ENCODE measurements at regions not wholly inside any gene's neighbourhood (a gene's known extent, or its start where the extent isn't known, plus 50 kb on each side); places are given as distances from the start of the nearest gene placed in this dataset.

GRCh38 chr11:42296910-42297309 lies 837.5 kb upstream of the LRRC4C start:
- Mint-ChIP-seq H3K4me3 (no peak overlapping the region), H3K27me3 (no peaks in the 10 kb centered on the region), H3K36me3 (no peaks in the 10 kb centered on the region), H3K9me3 (peaks cover 0 to 28% (median 15%) of the 10 kb centered on the region in 8 donors), H3K4me1 (no peaks in the 10 kb centered on the region), H3K27ac (no peak overlapping the region)
- DNase-seq = no peak
- Histone ChIP-seq H3K36me3 (ENCODE audit: insufficient read depth, low read length) (no peaks in the 10 kb centered on the region), H3K9me3 (ENCODE audit: control insufficient read depth in 1 of 2, low read length in 2 of 2) (no peaks in the 10 kb centered on the region), H3K27ac (ENCODE audit: low read depth, low read length) (no peak overlapping the region), H3K27me3 (ENCODE audit: insufficient read depth, low read length) (no peaks in the 10 kb centered on the region), H3K4me3 (ENCODE audit: low read length in 2 of 2) (no peak overlapping the region), H3K4me1 (ENCODE audit: insufficient read depth, low read length) (no peaks in the 10 kb centered on the region)
- intact Hi-C loops (cut with micrococcal nuclease) = no loop called here
- ChIA-PET CTCF (ENCODE audit: partially characterized antibody) (no interaction called here), POLR2A (ENCODE audit: partially characterized antibody) (no interaction called here)

- no peak overlapping the region for H3K27ac ChIP-seq (ENCODE audit: low read depth, low read length)
- intact Hi-C loops (cut with micrococcal nuclease) = no loop called here
- no peak for DNase-seq
- Mint-ChIP-seq H3K9me3 (peaks cover 0 to 23% (median 8%) of the 10 kb centered on the region in 8 donors), H3K4me1 (no peaks in the 10 kb centered on the region), H3K4me3 (no peak overlapping the region), H3K27me3 (no peaks in the 10 kb centered on the region), H3K27ac (no peak overlapping the region), H3K36me3 (no peaks in the 10 kb centered on the region)
- H3K27me3 ChIP-seq (ENCODE audit: insufficient read depth, low read length) = no peaks in the 10 kb centered on the region
- peaks cover 0 to 3% of the 10 kb centered on the region in 2 donors for H3K9me3 ChIP-seq (ENCODE audit: control insufficient read depth in 1 of 2, low read length in 2 of 2)
- H3K4me3 ChIP-seq (ENCODE audit: low read length in 2 of 2) = no peak overlapping the region
- ChIA-PET CTCF (ENCODE audit: partially characterized antibody) (no interaction called here), POLR2A (ENCODE audit: partially characterized antibody) (no interaction called here)
- H3K4me1 ChIP-seq (ENCODE audit: insufficient read depth, low read length) = no peaks in the 10 kb centered on the region
- no peaks in the 10 kb centered on the region for H3K36me3 ChIP-seq (ENCODE audit: insufficient read depth, low read length)
These were observed 840.3 kb upstream of the LRRC4C start for GRCh38 chr11:42299780-42300179.

- H3K27me3 Mint-ChIP-seq = no peaks in the 10 kb centered on the region
- Histone ChIP-seq H3K27ac (ENCODE audit: low read depth, low read length) (no peak overlapping the region), H3K36me3 (ENCODE audit: insufficient read depth, low read length) (no peaks in the 10 kb centered on the region), H3K27me3 (ENCODE audit: insufficient read depth, low read length) (no peaks in the 10 kb centered on the region), H3K4me1 (ENCODE audit: insufficient read depth, low read length) (no peaks in the 10 kb centered on the region), H3K9me3 (ENCODE audit: control insufficient read depth in 1 of 2, low read length in 2 of 2) (peaks cover 0 to 3% of the 10 kb centered on the region in 2 donors), H3K4me3 (ENCODE audit: low read length in 2 of 2) (no peak overlapping the region)
- ChIA-PET POLR2A (ENCODE audit: partially characterized antibody) (no interaction called here), CTCF (ENCODE audit: partially characterized antibody) (no interaction called here)
- peaks cover 0 to 20% (median 6%) of the 10 kb centered on the region in 8 donors for H3K9me3 Mint-ChIP-seq
- no peak overlapping the region for H3K4me3 Mint-ChIP-seq
- no peak overlapping the region for H3K27ac Mint-ChIP-seq
- H3K4me1 Mint-ChIP-seq = no peaks in the 10 kb centered on the region
- no peak for DNase-seq
- no peaks in the 10 kb centered on the region for H3K36me3 Mint-ChIP-seq
- intact Hi-C loops (cut with micrococcal nuclease) = no loop called here
These were observed 842.3 kb upstream of the LRRC4C start for GRCh38 chr11:42301777-42302176.

- Histone ChIP-seq H3K4me1 (ENCODE audit: insufficient read depth, low read length) (no peaks in the 10 kb centered on the region), H3K36me3 (ENCODE audit: insufficient read depth, low read length) (no peaks in the 10 kb centered on the region), H3K4me3 (ENCODE audit: low read length in 2 of 2) (no peak overlapping the region), H3K27ac (ENCODE audit: low read depth, low read length) (no peak overlapping the region), H3K9me3 (ENCODE audit: control insufficient read depth in 1 of 2, low read length in 2 of 2) (no peaks in the 10 kb centered on the region), H3K27me3 (ENCODE audit: insufficient read depth, low read length) (no peaks in the 10 kb centered on the region)
- intact Hi-C loops (cut with micrococcal nuclease) = no loop called here
- Mint-ChIP-seq H3K9me3 (peaks cover 4 to 20% (median 13%) of the 10 kb centered on the region in 8 donors), H3K27ac (no peak overlapping the region), H3K36me3 (no peaks in the 10 kb centered on the region), H3K4me3 (no peak overlapping the region), H3K4me1 (no peaks in the 10 kb centered on the region), H3K27me3 (no peaks in the 10 kb centered on the region)
- CTCF ChIA-PET (ENCODE audit: partially characterized antibody) = no interaction called here
- POLR2A ChIA-PET (ENCODE audit: partially characterized antibody) = no interaction called here
- no peak for DNase-seq
These were observed 852.1 kb upstream of the LRRC4C start for GRCh38 chr11:42311514-42311913.

- no peaks in the 10 kb centered on the region for H3K27me3 Mint-ChIP-seq
- no peak overlapping the region for H3K27ac ChIP-seq (ENCODE audit: low read depth, low read length)
- H3K4me1 Mint-ChIP-seq = no peaks in the 10 kb centered on the region
- no peaks in the 10 kb centered on the region for H3K36me3 Mint-ChIP-seq
- intact Hi-C loops (cut with micrococcal nuclease) = no loop called here
- no peak overlapping the region for H3K4me3 ChIP-seq (ENCODE audit: low read length in 2 of 2)
- H3K27me3 ChIP-seq (ENCODE audit: insufficient read depth, low read length) = no peaks in the 10 kb centered on the region
- no peak for DNase-seq
- no peak overlapping the region for H3K27ac Mint-ChIP-seq
- ChIA-PET POLR2A (ENCODE audit: partially characterized antibody) (no interaction called here), CTCF (ENCODE audit: partially characterized antibody) (no interaction called here)
- peaks cover 4 to 20% (median 13%) of the 10 kb centered on the region in 8 donors for H3K9me3 Mint-ChIP-seq
- no peaks in the 10 kb centered on the region for H3K4me1 ChIP-seq (ENCODE audit: insufficient read depth, low read length)
- H3K9me3 ChIP-seq (ENCODE audit: control insufficient read depth in 1 of 2, low read length in 2 of 2) = no peaks in the 10 kb centered on the region
- H3K4me3 Mint-ChIP-seq = no peak overlapping the region
- no peaks in the 10 kb centered on the region for H3K36me3 ChIP-seq (ENCODE audit: insufficient read depth, low read length)
These were observed 852.5 kb upstream of the LRRC4C start for GRCh38 chr11:42311944-42312343.

GRCh38 chr11:42315267-42315666 lies 855.8 kb upstream of the LRRC4C start:
- no peaks in the 10 kb centered on the region for H3K27me3 Mint-ChIP-seq
- no peak overlapping the region for H3K4me3 ChIP-seq (ENCODE audit: low read length in 2 of 2)
- ChIA-PET POLR2A (ENCODE audit: partially characterized antibody) (no interaction called here), CTCF (ENCODE audit: partially characterized antibody) (no interaction called here)
- no peaks in the 10 kb centered on the region for H3K36me3 Mint-ChIP-seq
- no peak overlapping the region for H3K27ac Mint-ChIP-seq
- H3K4me1 Mint-ChIP-seq = no peaks in the 10 kb centered on the region
- no peaks in the 10 kb centered on the region for H3K27me3 ChIP-seq (ENCODE audit: insufficient read depth, low read length)
- H3K4me1 ChIP-seq (ENCODE audit: insufficient read depth, low read length) = no peaks in the 10 kb centered on the region
- H3K36me3 ChIP-seq (ENCODE audit: insufficient read depth, low read length) = no peaks in the 10 kb centered on the region
- peaks cover 0 to 16% (median 11%) of the 10 kb centered on the region in 8 donors for H3K9me3 Mint-ChIP-seq
- H3K9me3 ChIP-seq (ENCODE audit: control insufficient read depth in 1 of 2, low read length in 2 of 2) = no peaks in the 10 kb centered on the region
- intact Hi-C loops (cut with micrococcal nuclease) = no loop called here
- DNase-seq = no peak
- no peak overlapping the region for H3K27ac ChIP-seq (ENCODE audit: low read depth, low read length)
- no peak overlapping the region for H3K4me3 Mint-ChIP-seq

- Mint-ChIP-seq H3K9me3 (peaks cover 0 to 17% (median 11%) of the 10 kb centered on the region in 8 donors), H3K27me3 (no peaks in the 10 kb centered on the region), H3K36me3 (no peaks in the 10 kb centered on the region), H3K4me3 (no peak overlapping the region), H3K4me1 (no peaks in the 10 kb centered on the region), H3K27ac (no peak overlapping the region)
- intact Hi-C loops (cut with micrococcal nuclease) = no loop called here
- Histone ChIP-seq H3K27ac (ENCODE audit: low read depth, low read length) (no peak overlapping the region), H3K9me3 (ENCODE audit: control insufficient read depth in 1 of 2, low read length in 2 of 2) (no peaks in the 10 kb centered on the region), H3K4me3 (ENCODE audit: low read length in 2 of 2) (no peak overlapping the region), H3K27me3 (ENCODE audit: insufficient read depth, low read length) (no peaks in the 10 kb centered on the region), H3K4me1 (ENCODE audit: insufficient read depth, low read length) (no peaks in the 10 kb centered on the region), H3K36me3 (ENCODE audit: insufficient read depth, low read length) (no peaks in the 10 kb centered on the region)
- no peak for DNase-seq
- ChIA-PET CTCF (ENCODE audit: partially characterized antibody) (no interaction called here), POLR2A (ENCODE audit: partially characterized antibody) (no interaction called here)
These were observed 856.4 kb upstream of the LRRC4C start for GRCh38 chr11:42315846-42316245.

GRCh38 chr11:42319921-42320320 lies 860.5 kb upstream of the LRRC4C start:
- no peaks in the 10 kb centered on the region for H3K27me3 ChIP-seq (ENCODE audit: insufficient read depth, low read length)

More at GRCh38 chr11:42319921-42320320, 860.5 kb upstream of the LRRC4C start:
- Mint-ChIP-seq H3K36me3 (no peaks in the 10 kb centered on the region), H3K27me3 (no peaks in the 10 kb centered on the region), H3K4me3 (no peak overlapping the region), H3K9me3 (peaks cover 0 to 14% (median 7%) of the 10 kb centered on the region in 8 donors), H3K27ac (no peak overlapping the region), H3K4me1 (no peaks in the 10 kb centered on the region)
- intact Hi-C loops (cut with micrococcal nuclease) = no loop called here
- H3K4me1 ChIP-seq (ENCODE audit: insufficient read depth, low read length) = no peaks in the 10 kb centered on the region
- H3K27ac ChIP-seq (ENCODE audit: low read depth, low read length) = no peak overlapping the region
- ChIA-PET POLR2A (ENCODE audit: partially characterized antibody) (no interaction called here), CTCF (ENCODE audit: partially characterized antibody) (no interaction called here)
- H3K4me3 ChIP-seq (ENCODE audit: low read length in 2 of 2) = no peak overlapping the region
- no peaks in the 10 kb centered on the region for H3K36me3 ChIP-seq (ENCODE audit: insufficient read depth, low read length)
- peaks cover 0 to 3% of the 10 kb centered on the region in 2 donors for H3K9me3 ChIP-seq (ENCODE audit: control insufficient read depth in 1 of 2, low read length in 2 of 2)
- no peak for DNase-seq
